Naive thymus-derived CD4-positive, alpha-beta T cell (primary cell): ENCODE measurements at regions not wholly inside any gene's neighbourhood (a gene's known extent, or its start where the extent isn't known, plus 50 kb on each side); places are given as distances from the start of the nearest gene placed in this dataset.

Experiments used
- ATAC-seq: fragments of 150-1000 bp; cut with Tn5 transposase; 2 replicates; pipeline ENCODE4 v1.10.0; 2021; ENCODE audit warnings: mild to moderate bottlenecking, moderate library complexity
- CTCF ChIA-PET: fragments of 350-600 bp; sonication (Branson Sonifier 250); formaldehyde crosslinking; loops from one replicate; lab custom pipeline; 2021; ENCODE audit warnings: antibody characterized with exemption; lab: Charles Lee
- POLR2A ChIA-PET: fragments of 350-600 bp; sonication (Branson Sonifier 250); formaldehyde crosslinking; loops from one replicate; lab custom pipeline; 2021; ENCODE audit warnings: antibody characterized with exemption, inconsistent platforms; lab: Charles Lee
- DNase-seq, 9 donors: peaks; one replicate each; pipeline versions ENCODE4 v3.0.0 to v3.0.0-alpha.2; 2020 to 2022; ENCODE audit warnings: mixed read lengths in 1 of 9
- H3K27ac ChIP-seq: one replicate; pipeline ENCODE4 v1.7.0; 2013; ENCODE audit warnings: mild to moderate bottlenecking, low read depth, low read length, moderate library complexity
- H3K27me3 ChIP-seq, 2 donors: one replicate each; pipeline ENCODE4 v1.7.0; 2013; ENCODE audit warnings: low read length in 2 of 2, mild to moderate bottlenecking in 2 of 2, moderate library complexity in 2 of 2; ENCODE audit not compliant: control insufficient read depth in 2 of 2, insufficient read depth in 2 of 2
- H3K36me3 ChIP-seq, 3 experiments: 1 replicate in 2 of 3; 2 replicates in 1 of 3; pipeline ENCODE4 v1.7.0; 2013; ENCODE audit warnings: low read length in 3 of 3, mild to moderate bottlenecking in 3 of 3, moderate library complexity in 1 of 3; ENCODE audit not compliant: insufficient read depth in 3 of 3, control insufficient read depth in 2 of 3
- H3K4me1 ChIP-seq, 2 donors: one replicate each; pipeline ENCODE4 v1.7.0; 2013; ENCODE audit warnings: low read length in 2 of 2, mild to moderate bottlenecking in 2 of 2, moderate library complexity in 1 of 2; ENCODE audit not compliant: control insufficient read depth in 2 of 2, insufficient read depth in 2 of 2
- H3K4me3 ChIP-seq: 2 replicates; pipeline ENCODE4 v1.7.0; 2013; ENCODE audit warnings: mild to moderate bottlenecking, low read length
- H3K9me3 ChIP-seq, 3 experiments: 1 replicate in 2 of 3; 2 replicates in 1 of 3; pipeline ENCODE4 v1.7.0; 2013; ENCODE audit warnings: low read length in 3 of 3; ENCODE audit not compliant: control insufficient read depth in 2 of 3
- H3K27ac Mint-ChIP-seq, 9 donors: one replicate each; pipeline ENCODE4 v1.8.0; 2020 to 2022; ENCODE audit warnings: mixed read lengths in 9 of 9, mild to moderate bottlenecking in 8 of 9, moderate library complexity in 5 of 9, inconsistent platforms in 2 of 9
- H3K27me3 Mint-ChIP-seq, 5 donors: one replicate each; pipeline ENCODE4 v1.8.0; 2021 to 2022; ENCODE audit warnings: mixed read lengths in 5 of 5, mild to moderate bottlenecking in 1 of 5
- H3K36me3 Mint-ChIP-seq, 5 donors: one replicate each; pipeline ENCODE4 v1.8.0; 2020 to 2022; ENCODE audit warnings: mixed read lengths in 5 of 5, mild to moderate bottlenecking in 3 of 5, inconsistent platforms in 1 of 5
- H3K4me1 Mint-ChIP-seq, 7 donors: one replicate each; pipeline ENCODE4 v1.8.0; 2020 to 2022; ENCODE audit warnings: mixed read lengths in 7 of 7, mild to moderate bottlenecking in 3 of 7, inconsistent platforms in 1 of 7
- H3K4me3 Mint-ChIP-seq, 10 donors: one replicate each; pipeline ENCODE4 v1.8.0; 2020 to 2022; ENCODE audit warnings: mild to moderate bottlenecking in 10 of 10, mixed read lengths in 10 of 10, moderate library complexity in 6 of 10, inconsistent platforms in 2 of 10
- H3K9me3 Mint-ChIP-seq, 11 donors: one replicate each; pipeline ENCODE4 v1.8.0; 2020 to 2022; ENCODE audit warnings: mixed read lengths in 11 of 11, mild to moderate bottlenecking in 4 of 11, inconsistent platforms in 1 of 11, moderate library complexity in 1 of 11
- intact Hi-C, 2 donors: fragments of 100-400 bp; cut with micrococcal nuclease; formaldehyde crosslinking; loops; one replicate each; pipeline ENCODE4 v1.15.1; 2023

DNA sequence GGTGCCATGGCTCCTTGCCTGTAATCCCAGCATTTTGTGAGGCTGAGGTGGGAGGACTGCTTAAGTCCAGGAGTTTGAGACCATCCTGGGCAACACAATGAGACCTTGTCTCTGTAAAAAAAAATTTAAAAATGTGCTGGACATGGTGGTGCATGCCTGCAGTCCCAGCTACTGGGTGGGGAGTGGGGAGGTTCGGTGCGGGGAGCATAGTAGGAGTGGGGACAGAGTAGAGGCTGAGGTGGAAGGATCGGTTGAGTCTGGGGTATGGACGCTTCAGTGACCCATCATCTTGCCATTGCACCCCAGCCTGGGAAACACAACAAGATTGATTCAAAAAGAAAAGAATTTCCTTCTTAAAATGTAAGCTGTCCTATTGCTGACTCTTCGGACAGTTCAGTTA lies 1490.0 kb upstream of the GBE1 start:
- CTCF ChIA-PET = no interaction called here
- Mint-ChIP-seq H3K4me3 (no peak overlapping the region), H3K9me3 (peaks cover 0 to 21% (median 11%) of the 10 kb centered on the region in 11 donors), H3K36me3 (no peaks in the 10 kb centered on the region), H3K27me3 (no peaks in the 10 kb centered on the region), H3K27ac (no peak overlapping the region), H3K4me1 (no peaks in the 10 kb centered on the region)
- Histone ChIP-seq H3K27me3 (no peaks in the 10 kb centered on the region), H3K9me3 (no peaks in the 10 kb centered on the region), H3K36me3 (no peaks in the 10 kb centered on the region), H3K4me3 (no peak overlapping the region), H3K27ac (no peak overlapping the region), H3K4me1 (no peaks in the 10 kb centered on the region)
- no peak for ATAC-seq
- intact Hi-C loops = no loop called here
- DNase-seq = no peak
- POLR2A ChIA-PET = no interaction called here

DNA sequence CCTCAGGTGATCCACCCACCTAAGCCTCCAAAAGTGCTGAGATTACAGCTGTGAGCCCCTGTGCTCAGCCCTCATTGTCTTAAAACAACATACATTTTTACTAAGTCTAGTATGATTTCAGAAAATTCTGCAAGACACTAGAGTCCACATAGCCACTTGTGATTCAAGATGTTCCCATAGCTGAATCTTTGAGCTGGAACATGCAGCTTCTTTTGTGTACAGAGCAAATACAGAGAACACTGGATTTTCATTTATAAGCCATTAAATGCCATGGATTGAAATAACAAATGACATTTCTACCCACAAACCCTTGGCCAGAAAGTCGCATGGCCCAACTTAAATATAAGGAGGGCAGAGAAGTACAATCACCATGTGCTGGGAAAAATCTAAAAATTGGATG lies 1489.2 kb upstream of the GBE1 start:
- Mint-ChIP-seq H3K36me3 (no peaks in the 10 kb centered on the region), H3K4me1 (no peaks in the 10 kb centered on the region), H3K27ac (no peak overlapping the region), H3K27me3 (no peaks in the 10 kb centered on the region), H3K4me3 (no peak overlapping the region), H3K9me3 (peaks cover 0 to 26% (median 12%) of the 10 kb centered on the region in 11 donors)
- ChIA-PET POLR2A (no interaction called here), CTCF (no interaction called here)
- intact Hi-C loops = no loop called here
- Histone ChIP-seq H3K36me3 (no peaks in the 10 kb centered on the region), H3K4me3 (no peak overlapping the region), H3K27ac (no peak overlapping the region), H3K27me3 (no peaks in the 10 kb centered on the region), H3K4me1 (no peaks in the 10 kb centered on the region), H3K9me3 (no peaks in the 10 kb centered on the region)
- ATAC-seq = no peak
- DNase-seq = no peak

DNA sequence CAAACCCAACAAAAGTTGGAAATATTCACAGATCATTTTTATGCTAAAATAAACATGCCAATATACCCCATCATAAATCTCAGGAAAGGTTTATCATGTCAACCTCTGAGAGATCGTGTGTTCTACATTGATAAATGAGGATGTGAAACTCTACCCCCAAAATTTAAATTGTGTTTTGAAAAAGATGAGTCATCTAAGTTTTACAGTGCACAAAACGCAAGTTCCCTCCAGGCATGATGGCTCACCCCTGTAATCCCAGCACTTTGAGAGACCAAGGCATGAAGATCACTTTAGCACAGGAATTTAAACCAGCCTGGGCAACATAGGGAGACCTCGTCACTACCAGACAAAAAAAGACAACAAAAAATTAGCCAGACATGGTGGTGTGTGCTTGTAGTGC lies 1487.0 kb upstream of the GBE1 start:
- H3K36me3 Mint-ChIP-seq = no peaks in the 10 kb centered on the region
- intact Hi-C loops = no loop called here
- H3K9me3 Mint-ChIP-seq = peaks cover 0 to 35% (median 17%) of the 10 kb centered on the region in 11 donors
- no peak overlapping the region for H3K4me3 ChIP-seq
- no peaks in the 10 kb centered on the region for H3K27me3 Mint-ChIP-seq
- H3K4me1 Mint-ChIP-seq = peaks cover 0 to 1% (median 0%) of the 10 kb centered on the region in 7 donors
- no peak overlapping the region for H3K4me3 Mint-ChIP-seq
- H3K27me3 ChIP-seq = no peaks in the 10 kb centered on the region
- CTCF ChIA-PET = no interaction called here
- H3K4me1 ChIP-seq = no peaks in the 10 kb centered on the region
- no peak for DNase-seq
- no peaks in the 10 kb centered on the region for H3K36me3 ChIP-seq
- H3K27ac Mint-ChIP-seq = no peak overlapping the region
- POLR2A ChIA-PET = no interaction called here
- ATAC-seq = no peak
- H3K27ac ChIP-seq = no peak overlapping the region
- H3K9me3 ChIP-seq = no peaks in the 10 kb centered on the region

DNA sequence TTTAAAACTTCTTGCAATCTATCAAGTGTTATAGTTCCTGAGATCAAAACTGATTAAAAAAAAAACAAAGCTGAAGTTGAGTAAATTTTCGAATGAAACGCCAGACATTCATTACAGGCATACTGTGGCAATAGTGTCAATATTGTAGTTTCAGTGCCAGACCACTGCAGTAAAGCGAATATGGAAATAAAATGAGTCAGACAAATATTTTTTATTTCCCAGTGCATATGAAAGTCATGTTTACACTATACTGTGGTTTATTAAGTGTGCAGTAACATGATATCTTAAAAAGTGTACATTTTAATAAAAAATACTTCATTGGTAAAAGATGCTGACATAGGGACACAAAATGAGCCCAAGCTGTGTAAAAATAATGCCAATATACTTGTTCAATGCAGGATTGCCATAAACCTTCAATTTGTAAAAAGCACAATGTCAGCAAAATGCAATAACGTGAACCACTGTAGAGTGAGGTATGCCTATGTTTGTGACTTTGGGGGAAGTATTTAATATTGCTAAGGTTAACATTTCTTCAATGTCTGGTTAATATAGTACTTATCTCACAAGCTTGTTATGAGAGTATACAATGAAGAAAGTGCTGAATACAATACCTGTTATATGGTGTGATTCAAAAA lies 1473.9 kb upstream of the GBE1 start:
- no peak overlapping the region for H3K4me3 Mint-ChIP-seq
- POLR2A ChIA-PET = no interaction called here
- no peaks in the 10 kb centered on the region for H3K4me1 Mint-ChIP-seq

DNA sequence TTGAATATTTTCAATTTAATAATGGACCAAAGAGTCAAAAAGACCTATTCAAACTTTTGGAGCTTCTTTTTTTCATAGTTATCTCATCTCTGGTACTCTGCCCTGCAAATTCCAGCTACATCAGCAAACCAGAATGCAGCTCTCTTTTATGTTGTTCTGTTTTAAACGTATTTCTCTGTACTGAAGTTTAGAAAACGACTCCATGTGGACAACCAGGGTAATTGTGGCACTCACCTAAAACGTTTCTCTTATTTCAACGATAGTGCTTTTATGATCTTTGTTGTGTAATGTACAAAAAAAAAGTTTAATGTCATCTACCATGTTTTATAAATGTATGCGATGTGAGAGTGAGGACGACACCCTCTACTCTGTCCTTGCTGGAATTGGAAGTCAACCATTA lies 1472.3 kb upstream of the GBE1 start:
- Mint-ChIP-seq H3K9me3 (peaks cover 0 to 29% (median 6%) of the 10 kb centered on the region in 11 donors), H3K36me3 (peaks cover 0 to 4% (median 0%) of the 10 kb centered on the region in 5 donors), H3K4me3 (no peak overlapping the region), H3K27ac (no peak overlapping the region), H3K4me1 (no peaks in the 10 kb centered on the region), H3K27me3 (no peaks in the 10 kb centered on the region)
- H3K9me3 ChIP-seq = no peaks in the 10 kb centered on the region
- H3K27me3 ChIP-seq = no peaks in the 10 kb centered on the region
- no peaks in the 10 kb centered on the region for H3K36me3 ChIP-seq
- CTCF ChIA-PET = no interaction called here
- H3K27ac ChIP-seq = no peak overlapping the region
- no peaks in the 10 kb centered on the region for H3K4me1 ChIP-seq
- DNase-seq (no peak), ATAC-seq (no peak)
- no peak overlapping the region for H3K4me3 ChIP-seq
- POLR2A ChIA-PET = interaction anchor here (0.6 kb wide), 1 partner anchor 13 kb away, joined by 3 read pairs; no protein-coding TSS in a partner anchor
- intact Hi-C loops = no loop called here

More for the DNA sequence above, 1473.9 kb upstream of the GBE1 start:
- H3K9me3 Mint-ChIP-seq = peaks cover 0 to 24% (median 6%) of the 10 kb centered on the region in 11 donors
- Histone ChIP-seq H3K27ac (no peak overlapping the region), H3K36me3 (no peaks in the 10 kb centered on the region), H3K27me3 (no peaks in the 10 kb centered on the region), H3K4me1 (no peaks in the 10 kb centered on the region), H3K9me3 (no peaks in the 10 kb centered on the region), H3K4me3 (no peak overlapping the region)
- intact Hi-C loops = no loop called here
- ATAC-seq (no peak), DNase-seq (no peak)
- CTCF ChIA-PET = no interaction called here
- peaks cover 0 to 4% (median 0%) of the 10 kb centered on the region in 5 donors for H3K36me3 Mint-ChIP-seq
- H3K27me3 Mint-ChIP-seq = no peaks in the 10 kb centered on the region
- no peak overlapping the region for H3K27ac Mint-ChIP-seq

DNA sequence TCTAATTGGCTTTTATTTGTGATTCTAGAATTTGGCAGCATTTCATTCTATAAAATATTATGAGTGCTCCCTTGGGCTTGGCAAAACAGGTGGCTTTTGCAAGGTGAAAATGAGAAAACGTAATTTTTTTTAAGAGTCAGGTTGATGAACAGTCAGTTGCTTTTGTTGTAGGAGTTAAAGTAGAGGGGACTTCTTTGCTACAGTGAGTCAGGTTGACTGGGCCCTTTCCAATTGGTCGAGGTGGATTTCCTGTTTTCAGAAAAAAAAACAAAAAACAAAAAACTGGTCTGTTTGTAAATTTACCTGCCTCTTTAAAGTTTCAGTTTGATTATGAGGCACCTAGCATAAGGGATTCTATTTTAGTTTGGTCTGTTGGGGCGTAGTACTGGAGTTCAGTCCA lies 1469.4 kb upstream of the GBE1 start:
- intact Hi-C loops = no loop called here
- Histone ChIP-seq H3K36me3 (no peaks in the 10 kb centered on the region), H3K4me3 (no peak overlapping the region), H3K9me3 (no peaks in the 10 kb centered on the region), H3K27ac (no peak overlapping the region), H3K4me1 (no peaks in the 10 kb centered on the region), H3K27me3 (no peaks in the 10 kb centered on the region)
- ChIA-PET POLR2A (no interaction called here), CTCF (no interaction called here)
- H3K4me1 Mint-ChIP-seq = no peaks in the 10 kb centered on the region
- no peaks in the 10 kb centered on the region for H3K27me3 Mint-ChIP-seq
- peaks cover 0 to 29% (median 4%) of the 10 kb centered on the region in 11 donors for H3K9me3 Mint-ChIP-seq
- peaks cover 0 to 4% (median 0%) of the 10 kb centered on the region in 5 donors for H3K36me3 Mint-ChIP-seq
- H3K27ac Mint-ChIP-seq = no peak overlapping the region
- no peak overlapping the region for H3K4me3 Mint-ChIP-seq
- DNase-seq (no peak), ATAC-seq (no peak)

DNA sequence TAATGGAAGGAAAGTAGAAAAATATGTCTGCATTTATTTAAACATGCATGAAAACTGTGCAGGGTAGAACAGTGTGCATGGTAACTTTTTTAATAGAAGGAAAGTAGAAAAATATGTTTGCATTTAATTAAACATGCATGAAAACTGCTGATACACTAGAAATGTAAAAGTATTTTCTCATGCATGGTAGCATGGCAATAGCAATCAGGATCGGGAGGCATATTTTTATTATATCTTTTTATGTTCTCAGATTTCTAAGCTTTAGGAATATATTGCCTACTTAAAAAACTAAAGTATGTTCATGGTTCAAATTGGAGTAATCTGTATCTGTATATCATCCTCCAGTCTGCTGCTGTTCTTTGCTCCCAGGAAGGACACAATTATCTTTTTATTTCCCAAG lies 1468.9 kb upstream of the GBE1 start:
- peaks cover 0 to 29% (median 4%) of the 10 kb centered on the region in 11 donors for H3K9me3 Mint-ChIP-seq
- H3K36me3 Mint-ChIP-seq = peaks cover 0 to 4% (median 0%) of the 10 kb centered on the region in 5 donors
- no peaks in the 10 kb centered on the region for H3K27me3 Mint-ChIP-seq
- no peak overlapping the region for H3K27ac Mint-ChIP-seq
- DNase-seq = no peak
- H3K27ac ChIP-seq = no peak overlapping the region
- POLR2A ChIA-PET = no interaction called here
- H3K4me1 Mint-ChIP-seq = no peaks in the 10 kb centered on the region
- no peaks in the 10 kb centered on the region for H3K9me3 ChIP-seq
- no peaks in the 10 kb centered on the region for H3K36me3 ChIP-seq
- H3K4me3 ChIP-seq = no peak overlapping the region
- intact Hi-C loops = no loop called here
- H3K4me1 ChIP-seq = no peaks in the 10 kb centered on the region
- no peak overlapping the region for H3K4me3 Mint-ChIP-seq
- ATAC-seq = no peak
- no peaks in the 10 kb centered on the region for H3K27me3 ChIP-seq
- CTCF ChIA-PET = no interaction called here
